ENCODE measurements at regions not wholly inside any gene's neighbourhood (a gene's known extent, or its start where the extent isn't known, plus 50 kb on each side); places are given as distances from the start of the nearest gene placed in this dataset.

DNA sequence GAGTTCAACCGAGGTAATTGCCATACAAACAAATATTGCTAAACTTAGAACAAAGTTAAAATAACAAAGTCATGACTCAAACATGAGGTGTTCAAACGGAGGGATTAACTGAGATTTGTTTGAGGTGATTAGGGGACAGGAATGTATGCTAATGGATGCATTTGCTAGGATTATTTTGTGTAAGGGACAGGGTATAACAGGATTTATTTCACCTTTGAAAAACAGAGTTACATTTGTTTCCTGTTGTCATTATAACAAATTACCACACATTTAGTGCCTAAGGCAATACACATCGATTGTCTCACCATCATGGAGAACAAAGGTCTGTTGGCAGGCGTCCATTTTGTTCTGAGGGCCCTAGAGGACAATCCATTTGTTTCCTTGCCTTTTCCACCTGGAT, 304.3 kb upstream of the CNTNAP5 start:
- Mint-ChIP-seq H3K4me3 (no peak overlapping the region), H3K36me3 (peaks cover 0 to 3% (median 0%) of the 10 kb centered on the region in 3 donors), H3K27ac (no peak overlapping the region), H3K27me3 (ENCODE audit: low read depth in 3 of 3) (peaks cover 0 to 5% (median 0%) of the 10 kb centered on the region in 3 donors), H3K9me3 (peaks cover 0 to 24% (median 8%) of the 10 kb centered on the region in 6 donors), H3K4me1 (no peaks in the 10 kb centered on the region)
- no peak for DNase-seq

DNA sequence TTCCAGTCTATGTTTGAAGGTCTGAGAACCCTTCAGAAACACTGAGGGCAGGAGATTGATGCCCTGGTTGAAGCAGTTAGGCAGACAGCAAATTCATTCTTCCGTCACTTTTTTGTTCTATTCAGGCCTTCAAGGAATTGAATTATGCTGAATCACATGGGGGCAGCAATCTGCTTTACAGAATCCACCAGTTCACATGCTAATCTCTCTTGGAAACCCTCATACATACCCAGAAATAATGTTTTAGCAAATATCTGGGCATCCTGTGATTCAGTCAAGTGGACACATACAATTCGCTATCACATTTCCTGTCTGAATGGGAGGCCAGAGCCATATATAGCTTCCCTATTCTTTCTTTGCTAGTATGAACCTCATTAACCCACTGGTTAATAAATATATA, 301.4 kb upstream of the CNTNAP5 start:
- Mint-ChIP-seq H3K27me3 (ENCODE audit: low read depth in 3 of 3) (peaks cover 0 to 5% (median 0%) of the 10 kb centered on the region in 3 donors), H3K27ac (no peak overlapping the region), H3K36me3 (peaks cover 0 to 3% (median 0%) of the 10 kb centered on the region in 3 donors), H3K4me1 (no peaks in the 10 kb centered on the region), H3K9me3 (peaks cover 6 to 39% (median 12%) of the 10 kb centered on the region in 6 donors), H3K4me3 (no peak overlapping the region)
- no peak for DNase-seq

DNA sequence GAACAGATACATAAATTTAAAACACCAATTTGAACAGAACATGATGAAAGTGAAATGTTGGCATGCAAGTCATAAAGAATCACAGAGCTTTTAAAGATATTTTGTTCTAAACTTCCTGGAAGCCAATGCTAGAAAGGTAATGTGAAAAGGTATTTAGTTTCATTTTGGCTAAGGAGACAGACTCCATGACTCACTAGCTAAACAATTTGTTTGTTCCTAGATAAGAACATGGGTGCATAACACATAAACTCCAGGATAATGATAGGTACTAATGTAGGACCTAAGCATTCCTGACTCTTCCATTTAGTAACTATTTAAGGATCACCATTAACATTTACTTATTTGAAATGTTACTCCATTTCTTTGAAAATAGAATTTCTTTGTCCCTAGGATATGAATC, 292.5 kb upstream of the CNTNAP5 start:
- Mint-ChIP-seq H3K36me3 (peaks cover 0 to 3% (median 0%) of the 10 kb centered on the region in 3 donors), H3K27me3 (ENCODE audit: low read depth in 3 of 3) (no peaks in the 10 kb centered on the region), H3K4me1 (no peaks in the 10 kb centered on the region), H3K4me3 (no peak overlapping the region), H3K27ac (no peak overlapping the region), H3K9me3 (peaks cover 0 to 36% (median 8%) of the 10 kb centered on the region in 6 donors)
- DNase-seq, result no peak

DNA sequence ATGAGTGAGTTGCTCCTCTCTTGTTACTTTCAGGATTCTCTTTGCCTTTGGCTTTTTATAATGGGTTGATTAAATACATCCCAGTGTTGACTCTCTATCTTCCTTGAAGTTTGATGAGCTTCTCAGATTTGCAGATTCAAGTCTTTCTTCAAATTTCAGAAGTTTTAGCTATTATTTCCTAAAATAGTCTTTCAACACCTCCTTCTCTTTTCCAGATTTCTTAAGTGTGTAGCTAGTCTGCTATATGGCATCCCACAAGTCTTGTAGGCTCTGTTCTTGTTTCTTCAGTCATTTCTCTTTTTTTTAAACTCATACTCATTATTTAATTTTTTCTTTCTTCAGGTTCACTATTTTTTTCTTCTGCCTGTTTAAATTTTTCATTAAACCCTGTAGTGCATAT, 287.7 kb upstream of the CNTNAP5 start:
- H3K4me1 Mint-ChIP-seq, result no peaks in the 10 kb centered on the region
- H3K4me3 Mint-ChIP-seq, result no peak overlapping the region
- peaks cover 2 to 37% (median 8%) of the 10 kb centered on the region in 6 donors for H3K9me3 Mint-ChIP-seq
- peaks cover 0 to 3% (median 0%) of the 10 kb centered on the region in 3 donors for H3K36me3 Mint-ChIP-seq
- DNase-seq, result no peak
- H3K27ac Mint-ChIP-seq, result no peak overlapping the region
- H3K27me3 Mint-ChIP-seq (ENCODE audit: low read depth in 3 of 3), result no peaks in the 10 kb centered on the region

DNA sequence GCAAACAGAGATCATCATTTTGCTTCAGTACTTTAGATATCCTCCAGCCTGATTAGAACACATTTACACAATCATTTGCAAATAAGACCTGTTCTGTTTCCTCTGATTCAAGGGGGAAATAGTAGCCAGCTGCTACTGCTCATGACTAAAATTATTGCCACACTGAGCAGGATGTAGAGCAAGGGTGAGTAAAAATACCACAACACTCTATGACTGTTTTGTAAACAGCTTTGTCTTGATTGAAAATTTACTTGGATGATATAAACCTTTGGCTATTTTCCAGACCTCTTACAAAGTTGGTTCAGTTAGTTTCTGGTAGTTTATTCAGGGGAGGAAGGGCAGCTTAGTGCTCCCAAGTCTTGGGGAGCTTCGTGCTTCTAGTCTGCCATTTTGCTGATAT, 286.4 kb upstream of the CNTNAP5 start:
- H3K27ac Mint-ChIP-seq, result no peak overlapping the region
- DNase-seq, result no peak
- H3K36me3 Mint-ChIP-seq, result peaks cover 0 to 3% (median 3%) of the 10 kb centered on the region in 3 donors
- no peaks in the 10 kb centered on the region for H3K4me1 Mint-ChIP-seq
- peaks cover 3 to 41% (median 8%) of the 10 kb centered on the region in 6 donors for H3K9me3 Mint-ChIP-seq
- no peaks in the 10 kb centered on the region for H3K27me3 Mint-ChIP-seq (ENCODE audit: low read depth in 3 of 3)
- H3K4me3 Mint-ChIP-seq, result no peak overlapping the region

DNA sequence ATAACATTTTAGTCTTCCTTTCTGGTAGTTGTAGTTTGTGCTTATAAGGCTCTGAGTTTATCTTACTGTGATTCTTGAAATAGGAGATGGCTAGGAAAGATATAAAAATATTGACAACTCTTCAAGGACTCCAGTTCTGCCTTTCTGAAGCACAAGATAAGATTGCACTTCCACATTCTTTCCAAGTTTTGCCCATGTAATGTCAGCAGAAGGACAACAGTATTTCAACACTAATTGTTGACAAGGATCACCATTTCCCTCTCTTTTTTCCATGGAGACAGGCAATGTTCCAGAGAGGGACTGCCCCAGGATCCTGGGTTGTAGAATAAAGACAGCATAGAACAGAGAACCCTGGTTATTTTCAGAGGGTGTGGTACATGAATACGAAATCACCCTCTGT, 279.1 kb upstream of the CNTNAP5 start:
- Mint-ChIP-seq H3K4me1 (no peaks in the 10 kb centered on the region), H3K36me3 (peaks cover 0 to 3% (median 0%) of the 10 kb centered on the region in 3 donors), H3K9me3 (peaks cover 2 to 12% (median 8%) of the 10 kb centered on the region in 6 donors), H3K4me3 (no peak overlapping the region), H3K27ac (peak overlapping the region in 1 of 6 donors; percentile 2), H3K27me3 (ENCODE audit: low read depth in 3 of 3) (no peaks in the 10 kb centered on the region)
- no peak for DNase-seq

DNA sequence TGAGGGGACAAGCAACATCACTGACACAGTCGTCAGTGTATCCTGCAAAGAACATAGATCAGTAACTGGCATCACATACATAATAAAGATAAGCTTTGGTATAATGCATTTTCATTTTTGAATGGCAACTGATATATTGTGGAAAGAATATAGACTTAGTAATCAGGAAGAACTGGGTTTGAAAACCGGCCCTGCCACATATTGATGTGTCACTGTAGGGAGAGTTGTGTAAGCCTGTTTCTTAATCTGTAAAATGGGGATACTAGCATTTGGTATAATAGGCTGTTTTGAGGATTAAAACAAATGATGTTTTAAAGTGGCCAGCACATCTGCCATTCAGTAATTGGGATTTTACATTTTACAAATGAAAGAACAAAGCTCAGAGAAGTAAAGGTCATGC, 277.8 kb upstream of the CNTNAP5 start:
- Mint-ChIP-seq H3K4me3 (no peak overlapping the region), H3K27me3 (ENCODE audit: low read depth in 3 of 3) (no peaks in the 10 kb centered on the region), H3K9me3 (peaks cover 2 to 12% (median 8%) of the 10 kb centered on the region in 6 donors), H3K4me1 (no peaks in the 10 kb centered on the region), H3K27ac (no peak overlapping the region), H3K36me3 (peaks cover 0 to 3% (median 0%) of the 10 kb centered on the region in 3 donors)
- no peak for DNase-seq

DNA sequence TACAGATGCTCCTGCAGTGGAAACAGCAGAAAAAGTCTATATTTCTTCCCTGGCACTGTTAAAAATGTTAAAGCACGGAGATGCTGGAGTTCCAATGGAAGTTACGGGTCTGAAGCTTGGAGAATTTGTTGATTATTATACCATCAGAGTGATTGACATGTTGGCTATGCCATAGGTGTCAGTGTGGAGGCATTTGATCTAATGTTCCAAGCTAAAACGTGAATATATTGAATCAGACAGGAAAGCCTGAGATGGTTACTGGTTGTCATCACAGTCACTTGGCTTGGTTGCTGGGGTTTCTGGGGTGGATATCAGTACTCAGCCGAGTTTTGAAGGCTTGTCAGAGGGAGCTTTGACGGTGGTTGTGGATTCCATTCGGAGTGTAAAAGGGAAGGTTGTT, 262.9 kb upstream of the CNTNAP5 start:
- H3K9me3 Mint-ChIP-seq, result peaks cover 4 to 56% (median 21%) of the 10 kb centered on the region in 6 donors
- H3K4me3 Mint-ChIP-seq, result no peak overlapping the region
- no peaks in the 10 kb centered on the region for H3K36me3 Mint-ChIP-seq
- peaks cover 0 to 8% of the 10 kb centered on the region in 2 donors for H3K4me1 Mint-ChIP-seq
- DNase-seq, result no peak
- H3K27me3 Mint-ChIP-seq (ENCODE audit: low read depth in 3 of 3), result peaks cover 0 to 2% (median 0%) of the 10 kb centered on the region in 3 donors
- no peak overlapping the region for H3K27ac Mint-ChIP-seq

DNA sequence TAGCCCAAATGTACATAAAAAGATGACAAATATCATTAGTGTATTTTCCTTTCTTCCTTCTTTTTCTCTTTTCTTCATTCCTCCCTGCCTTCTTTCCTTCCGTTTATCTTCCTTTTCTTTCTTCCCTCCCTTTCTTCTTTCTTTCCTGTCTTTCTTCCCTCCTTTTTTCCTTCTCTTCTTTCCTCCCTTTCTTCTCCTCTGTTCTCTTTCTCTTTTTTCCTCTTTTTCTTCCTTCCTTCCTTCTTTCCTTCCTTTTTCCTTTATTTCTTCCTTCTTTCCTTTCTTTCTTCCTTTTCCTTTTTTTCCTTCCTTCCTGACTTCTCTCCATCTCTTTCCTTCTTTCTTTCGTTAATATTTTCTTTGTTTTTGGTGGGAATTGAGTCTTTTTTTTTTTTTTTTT, 256.9 kb upstream of the CNTNAP5 start:
- DNase-seq, result no peak
- peaks cover 3 to 62% (median 14%) of the 10 kb centered on the region in 6 donors for H3K9me3 Mint-ChIP-seq
- no peak overlapping the region for H3K27ac Mint-ChIP-seq
- no peak overlapping the region for H3K4me3 Mint-ChIP-seq
- H3K36me3 Mint-ChIP-seq, result no peaks in the 10 kb centered on the region
- H3K4me1 Mint-ChIP-seq, result peaks cover 0 to 15% of the 10 kb centered on the region in 2 donors
- H3K27me3 Mint-ChIP-seq (ENCODE audit: low read depth in 3 of 3), result no peaks in the 10 kb centered on the region

DNA sequence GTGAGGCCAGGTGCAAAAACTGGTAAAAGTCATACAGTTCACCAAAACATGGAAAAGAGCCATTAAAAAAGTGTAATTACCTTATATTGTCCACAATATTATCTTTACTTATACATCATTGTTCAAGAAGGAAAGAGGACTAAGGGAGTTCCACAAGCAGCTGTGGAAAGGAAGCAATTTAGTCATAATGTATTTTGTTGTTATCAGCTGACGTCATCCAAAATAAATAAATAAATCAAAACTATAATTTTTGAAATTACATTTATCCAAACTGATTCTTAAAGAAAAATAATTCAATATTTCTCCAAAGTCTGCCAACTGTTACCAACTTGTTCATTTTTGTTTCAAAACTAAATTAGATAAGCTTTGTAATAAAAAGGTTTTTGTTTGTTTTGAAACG, 256.1 kb upstream of the CNTNAP5 start:
- no peaks in the 10 kb centered on the region for H3K36me3 Mint-ChIP-seq
- H3K4me1 Mint-ChIP-seq, result peaks cover 0 to 15% of the 10 kb centered on the region in 2 donors
- H3K27ac Mint-ChIP-seq, result no peak overlapping the region
- peaks cover 0 to 1% (median 0%) of the 10 kb centered on the region in 3 donors for H3K27me3 Mint-ChIP-seq (ENCODE audit: low read depth in 3 of 3)
- H3K4me3 Mint-ChIP-seq, result no peak overlapping the region
- peaks cover 3 to 61% (median 17%) of the 10 kb centered on the region in 6 donors for H3K9me3 Mint-ChIP-seq
- DNase-seq, result no peak

DNA sequence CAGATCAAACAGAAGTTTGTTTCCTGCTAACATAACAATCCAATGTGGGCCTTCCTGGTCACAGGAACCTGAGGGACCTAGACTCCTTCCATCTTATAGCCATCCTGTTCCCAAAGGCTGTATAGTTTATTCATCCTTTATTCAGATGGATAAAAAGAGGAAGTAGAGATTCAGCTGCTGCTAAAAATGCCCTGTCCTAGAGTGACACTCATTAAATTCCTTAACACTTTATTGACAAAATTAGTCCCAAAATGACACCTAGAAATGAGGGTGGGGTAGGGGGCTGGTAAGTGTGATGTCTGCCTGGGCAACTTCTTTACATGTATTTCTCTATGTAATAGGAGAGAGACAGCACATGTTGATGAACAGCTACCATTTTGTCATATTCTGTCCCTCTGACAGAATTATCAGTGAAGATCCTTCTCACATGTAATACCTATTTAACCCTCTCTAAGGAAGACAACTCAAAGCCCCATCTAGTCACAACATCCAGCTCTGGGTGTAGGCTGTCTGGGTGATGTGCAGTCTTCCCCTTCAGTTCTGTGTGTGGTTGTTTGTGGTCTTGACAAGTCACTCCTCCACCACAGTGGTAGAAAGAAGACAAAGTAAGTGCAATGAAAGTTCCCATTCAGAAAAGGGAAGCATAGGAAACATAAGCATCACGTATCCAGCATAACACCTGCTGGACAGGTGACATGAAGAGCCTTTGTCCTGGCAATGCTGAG, 253.9 kb upstream of the CNTNAP5 start:
- peaks cover 0 to 1% (median 0%) of the 10 kb centered on the region in 3 donors for H3K27me3 Mint-ChIP-seq (ENCODE audit: low read depth in 3 of 3)
- peaks cover 2 to 52% (median 18%) of the 10 kb centered on the region in 6 donors for H3K9me3 Mint-ChIP-seq
- H3K4me1 Mint-ChIP-seq, result peaks cover 0 to 15% of the 10 kb centered on the region in 2 donors
- no peak overlapping the region for H3K27ac Mint-ChIP-seq
- no peak overlapping the region for H3K4me3 Mint-ChIP-seq
- no peak for DNase-seq
- H3K36me3 Mint-ChIP-seq, result no peaks in the 10 kb centered on the region

DNA sequence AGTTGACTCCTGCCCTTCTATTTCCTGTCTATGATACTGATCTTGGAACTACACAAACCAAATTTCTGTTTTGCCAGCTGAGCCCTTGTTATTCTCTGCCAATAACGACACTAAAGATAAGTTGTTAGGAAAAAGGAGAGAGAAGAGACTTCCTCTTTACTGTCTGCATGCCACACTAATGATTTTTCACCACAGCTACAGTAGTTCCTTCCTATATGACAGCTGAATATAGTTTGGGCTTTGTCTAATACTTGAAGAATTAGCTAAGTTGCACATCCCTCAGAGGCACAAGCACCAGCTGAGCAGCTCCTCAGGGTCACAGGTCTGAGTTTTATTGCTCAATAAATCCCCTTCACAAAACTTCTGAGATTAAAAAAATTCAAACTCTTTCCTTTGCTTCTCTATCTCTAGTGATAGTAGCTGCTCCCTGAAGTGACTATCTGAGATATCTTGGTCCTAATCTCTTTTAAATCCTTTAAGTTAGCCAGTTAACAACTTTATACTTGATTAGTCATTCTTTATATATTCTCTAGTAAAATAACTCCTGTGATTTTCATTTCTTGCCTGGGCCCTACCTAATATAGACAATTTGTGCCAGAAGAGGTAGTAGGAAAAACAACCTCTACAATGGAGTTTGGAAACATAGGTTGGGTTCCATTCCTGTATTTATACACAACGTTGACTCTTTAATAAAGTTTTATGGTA, 253.0 kb upstream of the CNTNAP5 start:
- no peaks in the 10 kb centered on the region for H3K36me3 Mint-ChIP-seq
- H3K27me3 Mint-ChIP-seq (ENCODE audit: low read depth in 3 of 3), result peaks cover 0 to 1% (median 0%) of the 10 kb centered on the region in 3 donors
- H3K4me3 Mint-ChIP-seq, result no peak overlapping the region
- peaks cover 2 to 42% (median 18%) of the 10 kb centered on the region in 6 donors for H3K9me3 Mint-ChIP-seq
- no peak overlapping the region for H3K27ac Mint-ChIP-seq
- peaks cover 0 to 15% of the 10 kb centered on the region in 2 donors for H3K4me1 Mint-ChIP-seq
- no peak for DNase-seq

DNA sequence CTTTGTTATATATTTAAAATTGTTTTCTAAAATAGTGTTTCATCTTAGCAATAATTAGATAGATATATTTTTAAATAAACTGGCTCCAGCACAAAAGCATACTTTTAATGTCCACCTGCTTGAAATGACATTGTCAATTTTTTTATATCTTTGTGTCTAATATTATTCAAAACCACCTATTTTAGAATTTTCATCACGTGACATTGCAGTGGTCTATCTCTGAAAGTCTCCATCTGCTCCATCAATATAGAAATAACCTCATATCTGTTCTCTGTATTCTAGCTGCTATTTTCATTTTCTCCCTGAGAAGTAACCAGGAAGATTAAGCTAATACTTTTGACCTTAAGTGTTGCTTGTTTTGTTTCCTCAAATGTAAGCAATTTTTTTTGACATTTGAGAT, 248.0 kb upstream of the CNTNAP5 start:
- H3K36me3 Mint-ChIP-seq, result no peaks in the 10 kb centered on the region
- H3K27me3 Mint-ChIP-seq (ENCODE audit: low read depth in 3 of 3), result peaks cover 0 to 1% (median 0%) of the 10 kb centered on the region in 3 donors
- no peak for DNase-seq
- peaks cover 5 to 44% (median 15%) of the 10 kb centered on the region in 6 donors for H3K9me3 Mint-ChIP-seq
- H3K4me1 Mint-ChIP-seq, result peaks cover 0 to 3% of the 10 kb centered on the region in 2 donors
- no peak overlapping the region for H3K4me3 Mint-ChIP-seq
- H3K27ac Mint-ChIP-seq, result no peak overlapping the region

DNA sequence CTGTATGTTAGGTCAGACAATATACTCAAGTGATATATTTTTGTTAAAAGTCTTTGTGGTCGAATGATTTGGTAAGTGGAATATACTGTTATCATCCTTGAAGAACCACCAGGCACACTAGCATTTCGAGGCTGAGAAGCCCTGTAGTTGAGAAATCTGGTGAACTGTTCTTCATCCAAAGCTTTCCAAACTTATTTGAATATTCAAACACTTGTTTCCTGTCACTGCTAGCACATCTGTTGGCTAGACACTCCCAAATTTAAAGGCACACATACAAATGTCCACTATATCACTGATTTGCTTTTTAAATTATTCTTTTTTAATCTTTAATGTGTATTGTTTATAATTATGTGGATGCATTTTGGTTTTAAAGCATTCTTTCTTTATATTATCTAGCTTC, 241.9 kb upstream of the CNTNAP5 start:
- no peak for DNase-seq
- Mint-ChIP-seq H3K4me1 (no peaks in the 10 kb centered on the region), H3K36me3 (no peaks in the 10 kb centered on the region), H3K27me3 (ENCODE audit: low read depth in 3 of 3) (no peaks in the 10 kb centered on the region), H3K9me3 (peaks cover 5 to 43% (median 25%) of the 10 kb centered on the region in 6 donors), H3K4me3 (no peak overlapping the region), H3K27ac (no peak overlapping the region)
